GM12865 (cell line): ENCODE measurements at regions not wholly inside any gene's neighbourhood (a gene's known extent, or its start where the extent isn't known, plus 50 kb on each side); places are given as distances from the start of the nearest gene placed in this dataset.

ENCODE experiments used
- DNase-seq: peaks from one replicate; pipeline ENCODE4 v3.0.0; 2010; ENCODE audit warnings: low read depth
- H3K4me3 ChIP-seq: 2 replicates; pipeline ENCODE4 v1.5.1; 2011; ENCODE audit warnings: mild to moderate bottlenecking, low read depth, low read length, control low read depth
- CTCF ChIP-seq: IDR thresholded peaks from 2 replicates; pipeline ENCODE4 v1.5.1; 2011; ENCODE audit warnings: low read length, control low read depth, low read depth, inconsistent platforms; ENCODE audit not compliant: insufficient read depth; ENCODE audit errors: missing control alignments

GRCh38 chr11:104328512-104328907 is 164.6 kb upstream of the PDGFD start:
- TF ChIP-seq CTCF, result no peak
- no peak for DNase-seq
- no peak overlapping the region for H3K4me3 ChIP-seq

- no peak overlapping the region for H3K4me3 ChIP-seq
- DNase-seq, result no peak
- TF ChIP-seq CTCF, result no peak
Observed at GRCh38 chr11:104327861-104328511, 164.0 kb upstream of the PDGFD start.

- no peak for DNase-seq
- no peak for TF ChIP-seq CTCF
- H3K4me3 ChIP-seq, result no peak overlapping the region
Observed at GRCh38 chr11:104325093-104325492, 161.1 kb upstream of the PDGFD start.

GRCh38 chr11:104324276-104324675 is 160.3 kb upstream of the PDGFD start:
- TF ChIP-seq CTCF, result no peak
- DNase-seq, result no peak
- no peak overlapping the region for H3K4me3 ChIP-seq

- no peak overlapping the region for H3K4me3 ChIP-seq
- no peak for DNase-seq
- TF ChIP-seq CTCF, result no peak
Observed at GRCh38 chr11:104323841-104324240, 159.9 kb upstream of the PDGFD start.

- DNase-seq, result no peak
- TF ChIP-seq CTCF, result no peak
- H3K4me3 ChIP-seq, result no peak overlapping the region
Observed at GRCh38 chr11:104322696-104323095, 158.7 kb upstream of the PDGFD start.

GRCh38 chr11:104320956-104321355 is 157.0 kb upstream of the PDGFD start:
- no peak for DNase-seq
- no peak for TF ChIP-seq CTCF

More at GRCh38 chr11:104320956-104321355, 157.0 kb upstream of the PDGFD start:
- H3K4me3 ChIP-seq, result no peak overlapping the region
